VCaP (cell line): ENCODE measurements at regions not wholly inside any gene's neighbourhood (a gene's known extent, or its start where the extent isn't known, plus 50 kb on each side); places are given as distances from the start of the nearest gene placed in this dataset.

ENCODE experiments used
- H3K27ac ChIP-seq: fragments of 450-650 bp; 2 replicates; pipeline ENCODE4 v1.5.1; 2017
- TF ChIP-seq, protein P1 (sequence below): fragments of 450-650 bp; conservative IDR thresholded peaks from 2 replicates; pipeline ENCODE4 v1.5.1; 2017; ENCODE audit warnings: mild to moderate bottlenecking, moderate library complexity

DNA sequence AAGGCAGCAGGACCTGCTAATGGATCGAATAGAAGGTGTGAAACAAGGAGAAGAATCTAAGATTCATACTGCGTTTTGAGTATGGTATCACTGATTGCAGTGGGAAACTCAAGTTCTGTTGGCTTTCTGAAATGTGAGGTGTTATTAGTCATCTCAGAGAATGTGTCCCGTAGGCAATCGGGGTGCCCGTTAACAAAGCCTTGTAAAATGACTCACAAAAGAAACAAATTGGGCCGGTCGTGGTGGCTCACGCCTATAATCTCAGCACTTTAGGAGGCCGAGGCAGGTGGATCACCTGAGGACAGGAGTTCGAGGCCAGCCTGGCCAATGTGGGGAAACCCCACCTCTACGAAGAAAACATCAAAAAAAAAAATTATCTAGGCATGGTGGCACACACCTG is 118.2 kb upstream of the C7orf33 start:
- TF ChIP-seq, protein P1, sequence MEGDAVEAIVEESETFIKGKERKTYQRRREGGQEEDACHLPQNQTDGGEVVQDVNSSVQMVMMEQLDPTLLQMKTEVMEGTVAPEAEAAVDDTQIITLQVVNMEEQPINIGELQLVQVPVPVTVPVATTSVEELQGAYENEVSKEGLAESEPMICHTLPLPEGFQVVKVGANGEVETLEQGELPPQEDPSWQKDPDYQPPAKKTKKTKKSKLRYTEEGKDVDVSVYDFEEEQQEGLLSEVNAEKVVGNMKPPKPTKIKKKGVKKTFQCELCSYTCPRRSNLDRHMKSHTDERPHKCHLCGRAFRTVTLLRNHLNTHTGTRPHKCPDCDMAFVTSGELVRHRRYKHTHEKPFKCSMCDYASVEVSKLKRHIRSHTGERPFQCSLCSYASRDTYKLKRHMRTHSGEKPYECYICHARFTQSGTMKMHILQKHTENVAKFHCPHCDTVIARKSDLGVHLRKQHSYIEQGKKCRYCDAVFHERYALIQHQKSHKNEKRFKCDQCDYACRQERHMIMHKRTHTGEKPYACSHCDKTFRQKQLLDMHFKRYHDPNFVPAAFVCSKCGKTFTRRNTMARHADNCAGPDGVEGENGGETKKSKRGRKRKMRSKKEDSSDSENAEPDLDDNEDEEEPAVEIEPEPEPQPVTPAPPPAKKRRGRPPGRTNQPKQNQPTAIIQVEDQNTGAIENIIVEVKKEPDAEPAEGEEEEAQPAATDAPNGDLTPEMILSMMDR, result no peak

DNA sequence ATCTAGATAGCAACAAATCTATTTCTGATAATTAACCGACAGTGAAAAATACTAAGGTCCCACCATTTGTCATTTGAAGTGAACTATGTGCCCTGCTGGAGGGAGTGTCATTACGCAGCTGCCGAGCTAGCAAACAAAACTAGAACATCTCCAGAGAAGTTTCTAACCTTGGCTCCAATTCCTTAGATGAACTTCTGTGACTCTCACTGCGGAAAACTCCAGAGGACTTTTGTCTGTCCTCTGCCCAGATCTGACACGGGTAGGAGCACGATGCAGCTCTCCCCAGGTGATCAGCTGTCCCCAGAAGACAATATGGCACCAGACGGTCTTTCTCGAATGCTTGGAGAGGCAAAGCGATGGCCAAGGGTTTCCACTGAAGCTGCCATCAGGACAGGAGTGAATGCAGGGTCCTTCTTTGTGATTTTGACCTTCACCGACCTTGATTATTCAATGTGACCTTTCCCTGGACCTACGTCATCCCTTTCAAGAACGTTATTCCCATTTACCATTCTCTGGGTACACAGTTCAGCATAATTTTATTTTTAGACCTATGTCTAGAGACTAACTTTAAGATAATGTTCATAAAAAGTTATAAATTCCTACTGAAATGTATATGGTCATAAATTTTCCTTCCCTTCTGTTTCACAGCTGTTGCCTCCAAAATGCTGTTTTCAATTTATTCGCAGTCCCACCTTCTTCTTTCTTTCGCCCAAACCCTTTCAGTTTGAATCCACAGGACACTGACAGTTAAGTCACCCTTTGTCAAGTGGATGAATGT is 116.7 kb upstream of the C7orf33 start:
- TF ChIP-seq, protein P1, result no peak
- no peak overlapping the region for H3K27ac ChIP-seq

More for the DNA sequence above, 118.2 kb upstream of the C7orf33 start:
- H3K27ac ChIP-seq, result no peak overlapping the region

- TF ChIP-seq, protein P1, result no peak
- no peak overlapping the region for H3K27ac ChIP-seq
These were observed 116.0 kb upstream of the C7orf33 start for GRCh38 chr7:148474481-148475025.

GRCh38 chr7:148478551-148478950 is 112.0 kb upstream of the C7orf33 start:
- TF ChIP-seq, protein P1, result no peak
- H3K27ac ChIP-seq, result 0 out of 2 replicates have a peak overlapping the region, but pooled peaks have one; percentile 17

DNA sequence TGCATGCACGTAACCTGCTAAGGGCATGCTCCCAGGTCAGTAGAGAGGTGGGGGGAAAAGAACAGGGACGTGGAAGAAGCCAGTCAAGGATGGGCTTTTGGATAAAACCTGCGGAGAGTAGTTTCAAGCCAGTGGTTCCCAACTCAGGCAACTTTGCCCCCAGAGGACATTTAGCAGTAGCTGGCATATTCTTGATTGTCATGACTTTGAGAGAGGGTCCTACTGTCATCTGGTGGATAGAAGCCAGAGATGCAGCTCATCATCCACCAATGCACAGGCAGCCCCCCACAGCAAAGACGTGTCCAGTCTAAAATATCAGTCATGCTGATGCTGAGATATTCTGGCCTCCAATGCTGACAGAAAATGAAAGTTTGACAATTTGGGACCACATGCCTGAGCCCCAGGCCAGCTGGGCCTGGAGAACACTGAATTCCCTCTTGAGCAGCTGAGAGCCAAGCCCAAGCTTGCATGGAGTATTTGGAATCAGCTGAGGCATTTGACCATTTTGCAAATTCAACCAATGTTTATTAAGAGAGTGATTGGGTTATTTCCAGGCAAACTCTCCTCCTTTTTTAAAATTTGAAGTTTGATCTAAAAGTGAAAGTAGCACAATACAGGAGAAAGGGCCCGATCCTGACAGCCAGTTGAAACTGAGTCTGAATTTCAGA is 110.0 kb upstream of the C7orf33 start:
- no peak overlapping the region for H3K27ac ChIP-seq
- TF ChIP-seq, protein P1, result no peak

DNA sequence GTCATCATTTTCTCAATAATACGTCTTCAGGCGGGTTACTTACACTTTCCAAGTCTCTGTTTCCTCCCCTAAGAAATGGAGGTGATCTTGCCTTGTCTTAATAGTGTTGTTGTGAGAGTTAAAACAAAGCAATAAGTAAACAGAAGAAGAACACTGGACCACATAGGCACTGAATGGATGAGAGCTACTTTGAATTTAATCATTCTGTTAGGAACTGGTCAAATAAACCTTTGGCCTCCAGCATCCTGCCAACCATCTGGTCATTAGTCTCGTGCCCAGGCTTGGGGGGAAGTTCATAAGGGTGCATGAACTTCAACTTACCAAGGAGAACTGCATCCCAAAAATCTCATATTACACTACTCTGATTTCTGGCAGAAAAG is 109.4 kb upstream of the C7orf33 start:
- no peak overlapping the region for H3K27ac ChIP-seq
- TF ChIP-seq, protein P1, result no peak

DNA sequence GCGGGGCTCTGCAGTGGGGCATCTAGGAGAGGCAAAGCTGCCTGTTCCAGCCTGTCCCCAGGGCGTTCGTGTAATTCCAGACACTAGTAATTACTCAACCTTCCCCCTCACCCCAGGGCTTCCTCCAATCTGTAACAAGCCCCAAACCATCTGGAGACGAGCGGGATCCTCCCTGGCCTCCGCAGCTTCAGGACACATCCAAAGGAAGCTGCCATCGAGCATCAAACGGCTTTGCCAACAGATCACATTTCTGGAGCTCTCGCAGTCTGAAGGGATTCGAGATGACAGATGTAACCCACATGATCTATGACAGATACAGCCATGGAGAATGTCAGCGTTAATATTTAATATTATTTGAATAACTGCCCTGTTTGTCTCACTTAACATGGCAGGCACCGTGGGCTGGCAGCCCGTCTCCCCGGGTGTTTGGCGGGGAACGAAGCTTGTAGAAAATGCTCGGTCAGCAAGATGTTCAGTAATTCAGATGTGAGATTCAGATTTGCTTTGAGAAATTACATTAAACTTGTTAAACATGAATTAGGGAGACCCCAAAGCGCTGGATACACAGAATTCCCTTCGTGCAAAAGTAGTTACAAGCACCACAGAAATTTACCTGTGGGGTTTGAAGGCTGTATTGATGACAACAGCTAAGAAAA is 108.5 kb upstream of the C7orf33 start:
- no peak overlapping the region for H3K27ac ChIP-seq
- TF ChIP-seq, protein P1, result no peak
